AG09319 (cell line): ENCODE measurements at regions not wholly inside any gene's neighbourhood (a gene's known extent, or its start where the extent isn't known, plus 50 kb on each side); places are given as distances from the start of the nearest gene placed in this dataset.
"Not testable (repeated sequence)": the region's sequence is repeated elsewhere in the genome, so short reads cannot be mapped to it uniquely, and the experiment has no call there.

Source experiments
- DNase-seq: peaks from one replicate; pipeline ENCODE4 v3.0.0-alpha.2; 2010; ENCODE audit warnings: low read depth; ENCODE audit errors: extremely low read depth
- TF ChIP-seq, protein P1 (sequence below): IDR thresholded peaks from 2 replicates; pipeline ENCODE4 v1.5.1; 2011; ENCODE audit warnings: low read depth, mild to moderate bottlenecking, inconsistent platforms, low read length, moderate library complexity

DNA sequence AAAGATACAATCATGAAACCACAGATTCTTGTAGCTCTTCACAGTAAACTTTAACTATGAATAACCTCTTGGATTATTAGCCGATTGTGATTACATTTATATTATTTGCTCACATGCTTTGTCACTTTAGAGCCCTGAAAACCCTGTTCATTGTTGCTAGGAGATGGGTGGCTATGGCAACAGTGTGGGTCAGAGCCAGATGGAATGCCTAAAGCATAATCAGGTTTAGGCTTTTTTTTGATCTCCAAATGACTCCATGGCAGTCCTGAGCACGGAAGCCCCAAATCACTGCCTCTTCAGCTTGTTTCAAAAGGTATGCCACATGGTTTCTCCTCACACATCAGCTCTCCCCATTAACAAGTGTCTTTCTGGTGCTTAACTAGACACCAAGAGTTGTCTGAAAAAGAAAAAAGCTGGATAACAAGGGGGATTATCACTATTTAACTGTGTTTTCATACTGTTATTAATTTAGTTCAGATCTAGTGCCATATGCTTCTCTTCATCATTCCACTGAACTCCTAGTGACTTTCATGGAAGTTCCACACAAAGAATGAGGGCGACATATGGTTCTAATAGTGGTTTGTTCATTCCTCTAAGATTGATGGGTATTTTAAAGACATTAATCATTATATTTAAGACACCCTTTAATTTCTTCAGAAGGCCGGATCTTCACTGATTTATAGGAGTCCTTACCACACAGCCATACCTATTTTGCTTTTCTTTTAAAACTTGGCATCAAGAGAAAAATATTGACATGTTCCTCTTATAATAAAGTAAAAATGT, 88.8 kb upstream of the PAM start:
- TF ChIP-seq, protein P1, sequence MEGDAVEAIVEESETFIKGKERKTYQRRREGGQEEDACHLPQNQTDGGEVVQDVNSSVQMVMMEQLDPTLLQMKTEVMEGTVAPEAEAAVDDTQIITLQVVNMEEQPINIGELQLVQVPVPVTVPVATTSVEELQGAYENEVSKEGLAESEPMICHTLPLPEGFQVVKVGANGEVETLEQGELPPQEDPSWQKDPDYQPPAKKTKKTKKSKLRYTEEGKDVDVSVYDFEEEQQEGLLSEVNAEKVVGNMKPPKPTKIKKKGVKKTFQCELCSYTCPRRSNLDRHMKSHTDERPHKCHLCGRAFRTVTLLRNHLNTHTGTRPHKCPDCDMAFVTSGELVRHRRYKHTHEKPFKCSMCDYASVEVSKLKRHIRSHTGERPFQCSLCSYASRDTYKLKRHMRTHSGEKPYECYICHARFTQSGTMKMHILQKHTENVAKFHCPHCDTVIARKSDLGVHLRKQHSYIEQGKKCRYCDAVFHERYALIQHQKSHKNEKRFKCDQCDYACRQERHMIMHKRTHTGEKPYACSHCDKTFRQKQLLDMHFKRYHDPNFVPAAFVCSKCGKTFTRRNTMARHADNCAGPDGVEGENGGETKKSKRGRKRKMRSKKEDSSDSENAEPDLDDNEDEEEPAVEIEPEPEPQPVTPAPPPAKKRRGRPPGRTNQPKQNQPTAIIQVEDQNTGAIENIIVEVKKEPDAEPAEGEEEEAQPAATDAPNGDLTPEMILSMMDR, result no peak
- DNase-seq, result no peak

DNA sequence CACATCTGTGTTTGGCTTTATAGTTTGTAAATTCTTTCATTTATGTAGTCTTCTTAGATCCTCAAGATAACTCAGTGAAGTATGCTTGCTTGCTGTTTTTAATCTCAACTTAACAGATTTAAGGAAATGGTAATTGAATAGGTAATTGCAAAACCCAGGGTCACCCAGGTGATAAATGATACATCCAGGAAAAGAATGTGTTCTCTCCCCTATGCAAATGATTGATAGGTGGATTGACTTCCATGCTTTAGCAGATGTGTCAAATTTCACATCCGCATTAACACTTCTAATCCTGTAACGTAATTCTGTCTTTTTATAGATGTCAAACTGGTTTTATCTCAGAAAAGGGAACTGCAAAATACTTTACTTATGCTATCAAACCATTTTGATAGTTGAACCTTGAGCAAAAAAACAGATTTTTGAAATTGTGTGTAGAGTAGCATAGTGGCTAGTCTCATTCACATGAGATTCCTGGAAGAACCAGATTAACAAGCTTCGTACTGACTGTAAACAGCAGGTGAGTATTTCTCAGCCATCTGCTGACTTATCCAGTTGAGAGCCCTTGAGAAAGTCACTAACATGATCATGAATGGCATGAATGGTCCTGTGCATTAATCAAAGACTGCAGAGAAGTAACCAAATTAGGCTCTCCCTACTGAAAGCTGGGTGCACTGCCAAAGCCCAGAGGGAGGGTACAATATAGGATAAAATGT, 86.7 kb upstream of the PAM start:
- no peak for DNase-seq
- TF ChIP-seq, protein P1, result no peak

- no peak for DNase-seq
Measured at GRCh38 chr5:102670224-102670836, 84.8 kb upstream of the PAM start.

GRCh38 chr5:102671033-102671734, 83.9 kb upstream of the PAM start:
- DNase-seq, result not testable (repeated sequence)

More at GRCh38 chr5:102670224-102670836, 84.8 kb upstream of the PAM start:
- TF ChIP-seq, protein P1, result peak; percentile 55

DNA sequence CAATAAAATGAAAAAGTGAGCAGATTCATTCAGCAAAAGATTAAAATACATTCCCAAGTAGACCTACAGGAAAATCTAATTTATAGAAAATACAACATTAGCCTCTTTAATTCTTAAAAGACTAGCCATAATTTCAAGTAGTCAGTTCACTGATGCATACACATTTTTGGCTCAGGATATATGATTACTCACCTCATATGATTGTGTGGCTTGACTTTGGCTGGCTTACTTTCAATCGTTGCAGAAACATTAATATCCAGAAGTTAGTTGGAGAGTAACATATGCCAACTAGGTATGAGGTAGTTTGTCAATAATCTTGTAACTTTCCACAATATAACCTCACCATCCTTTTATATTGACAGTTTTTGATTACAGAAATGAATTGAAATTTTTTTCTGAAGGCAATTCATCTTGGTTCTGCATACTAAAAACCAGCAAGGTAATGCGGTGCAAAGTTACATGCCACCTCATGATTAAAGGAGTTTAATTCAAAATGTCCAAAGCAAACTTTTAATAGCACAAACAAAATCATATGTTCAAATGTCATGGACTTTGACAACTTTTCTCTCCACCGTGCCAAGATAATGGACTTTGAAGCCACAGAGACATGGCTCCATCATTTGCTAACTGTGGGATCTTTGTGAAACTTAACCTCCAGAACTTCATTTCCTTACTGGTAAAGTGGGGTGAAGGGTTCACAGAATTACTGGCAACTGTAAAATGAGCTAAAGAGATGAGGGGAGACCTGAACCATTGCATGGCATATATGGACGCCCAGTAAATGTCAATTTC, 76.6 kb upstream of the PAM start:
- no peak for DNase-seq
- TF ChIP-seq, protein P1, result no peak

DNA sequence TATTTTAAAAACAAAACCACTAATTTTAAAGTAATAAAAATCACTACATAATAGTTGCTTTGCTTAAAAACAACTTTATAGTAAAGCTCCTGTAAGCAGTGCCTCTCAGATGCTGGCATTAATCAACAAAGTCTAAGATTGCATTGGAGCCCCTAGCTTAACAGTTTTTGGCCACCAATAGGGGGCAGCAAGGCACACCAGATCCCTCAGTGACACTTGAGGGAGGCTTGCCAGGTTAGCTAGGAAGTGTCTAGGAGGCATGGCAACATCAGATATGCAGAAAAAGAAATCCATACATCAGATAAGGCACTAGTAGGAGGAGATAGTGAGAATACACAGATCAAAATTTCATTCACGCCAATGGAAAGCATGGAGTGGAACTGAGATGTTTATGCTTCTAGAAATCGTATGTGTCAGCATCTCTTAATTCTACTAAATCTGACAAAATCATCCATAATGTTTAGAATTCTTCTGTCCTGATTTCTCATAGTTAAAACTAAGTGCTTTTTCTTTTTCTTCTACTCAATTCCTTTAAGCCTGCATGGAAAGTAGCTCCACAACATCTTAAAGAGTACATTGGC, 73.6 kb upstream of the PAM start:
- TF ChIP-seq, protein P1, result peak; percentile 85
- no peak for DNase-seq
